ENCODE measurements at regions not wholly inside any gene's neighbourhood (a gene's known extent, or its start where the extent isn't known, plus 50 kb on each side); places are given as distances from the start of the nearest gene placed in this dataset.

DNA sequence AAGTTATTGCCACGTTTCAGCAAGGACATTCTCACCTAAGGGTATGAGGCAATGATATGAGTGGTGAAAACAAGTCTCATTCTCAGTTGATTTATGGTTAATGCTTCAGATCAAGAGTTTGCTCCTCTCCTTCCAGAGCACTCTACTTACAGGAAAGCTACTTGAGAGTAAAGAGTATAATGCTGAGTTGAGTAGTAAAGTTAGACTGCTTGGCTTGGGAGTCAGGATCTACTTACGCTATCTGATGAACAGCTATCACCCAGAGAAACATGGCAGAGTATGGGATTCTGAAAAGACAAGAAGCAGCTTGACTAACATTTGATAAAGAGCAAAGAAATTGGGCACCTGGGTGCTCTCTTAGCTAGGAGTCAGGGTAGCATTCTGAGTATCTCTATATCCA is 211.8 kb downstream of the GLUD2 start:
- Mint-ChIP-seq H3K27ac (no peak overlapping the region), H3K4me3 (no peak overlapping the region), H3K4me1 (ENCODE audit: low read depth) (no peaks in the 10 kb centered on the region), H3K9me3 (no peaks in the 10 kb centered on the region), H3K36me3 (ENCODE audit: low read depth) (no peaks in the 10 kb centered on the region), H3K27me3 (ENCODE audit: insufficient read depth) (no peaks in the 10 kb centered on the region)
- DNase-seq, result no peak
- TF ChIP-seq, protein P1, sequence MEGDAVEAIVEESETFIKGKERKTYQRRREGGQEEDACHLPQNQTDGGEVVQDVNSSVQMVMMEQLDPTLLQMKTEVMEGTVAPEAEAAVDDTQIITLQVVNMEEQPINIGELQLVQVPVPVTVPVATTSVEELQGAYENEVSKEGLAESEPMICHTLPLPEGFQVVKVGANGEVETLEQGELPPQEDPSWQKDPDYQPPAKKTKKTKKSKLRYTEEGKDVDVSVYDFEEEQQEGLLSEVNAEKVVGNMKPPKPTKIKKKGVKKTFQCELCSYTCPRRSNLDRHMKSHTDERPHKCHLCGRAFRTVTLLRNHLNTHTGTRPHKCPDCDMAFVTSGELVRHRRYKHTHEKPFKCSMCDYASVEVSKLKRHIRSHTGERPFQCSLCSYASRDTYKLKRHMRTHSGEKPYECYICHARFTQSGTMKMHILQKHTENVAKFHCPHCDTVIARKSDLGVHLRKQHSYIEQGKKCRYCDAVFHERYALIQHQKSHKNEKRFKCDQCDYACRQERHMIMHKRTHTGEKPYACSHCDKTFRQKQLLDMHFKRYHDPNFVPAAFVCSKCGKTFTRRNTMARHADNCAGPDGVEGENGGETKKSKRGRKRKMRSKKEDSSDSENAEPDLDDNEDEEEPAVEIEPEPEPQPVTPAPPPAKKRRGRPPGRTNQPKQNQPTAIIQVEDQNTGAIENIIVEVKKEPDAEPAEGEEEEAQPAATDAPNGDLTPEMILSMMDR (IDR thresholded peaks at IDR 0.05), result no peak

DNA sequence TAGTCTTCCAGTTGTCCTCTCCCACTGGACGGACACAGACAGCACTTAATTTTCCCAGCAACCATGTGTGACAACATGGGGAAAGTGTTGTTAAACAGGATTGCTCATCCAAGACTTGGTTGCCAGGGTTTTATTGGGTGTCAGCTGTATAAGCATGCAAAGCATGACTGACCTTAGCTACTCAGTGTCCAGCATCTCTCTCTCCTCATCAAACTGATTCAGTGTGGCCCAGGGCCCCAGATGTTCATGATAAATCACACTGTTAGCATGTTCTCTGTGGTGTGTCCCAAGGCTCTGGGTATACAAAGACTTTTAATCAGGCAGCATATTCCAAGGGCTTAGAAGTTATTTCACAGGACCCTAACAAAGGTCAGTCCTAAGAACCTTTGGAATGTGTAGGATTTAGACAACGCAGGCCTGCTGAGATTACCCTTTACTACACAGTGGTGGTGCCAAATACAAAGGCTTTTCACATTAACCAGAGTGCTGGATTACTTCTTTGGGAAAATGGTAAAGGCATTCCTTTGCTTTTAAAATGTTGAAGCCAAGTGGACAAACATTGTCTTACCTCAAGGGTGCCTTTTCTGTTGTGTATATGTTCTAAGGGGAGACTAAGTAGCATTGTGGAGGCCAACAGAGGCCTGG is 213.3 kb downstream of the GLUD2 start:
- no peak for DNase-seq
- Mint-ChIP-seq H3K4me3 (no peak overlapping the region), H3K9me3 (no peaks in the 10 kb centered on the region), H3K4me1 (ENCODE audit: low read depth) (no peaks in the 10 kb centered on the region), H3K36me3 (ENCODE audit: low read depth) (no peaks in the 10 kb centered on the region), H3K27me3 (ENCODE audit: insufficient read depth) (no peaks in the 10 kb centered on the region), H3K27ac (no peak overlapping the region)
- TF ChIP-seq, protein P1 (IDR thresholded peaks at IDR 0.05), result no peak

DNA sequence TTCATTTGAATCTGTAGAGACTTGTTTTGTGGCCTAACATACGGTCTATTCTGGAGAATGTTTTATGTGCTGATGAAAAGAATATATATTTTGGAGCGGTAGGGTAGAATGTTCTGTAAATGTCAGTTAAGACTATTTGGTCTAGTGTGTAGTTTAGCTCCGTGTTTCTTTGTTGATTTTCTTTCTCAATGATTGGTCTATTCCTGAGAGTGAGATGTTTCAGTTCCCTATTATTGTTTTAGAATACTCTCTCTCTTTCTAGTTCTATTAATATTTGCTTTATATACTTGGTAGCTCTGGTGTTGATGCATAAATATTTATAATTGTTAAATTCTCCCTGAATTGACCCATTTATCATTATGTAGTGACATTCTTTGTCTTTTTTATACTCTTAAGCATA is 236.5 kb downstream of the GLUD2 start:
- Mint-ChIP-seq H3K27ac (no peak overlapping the region), H3K4me1 (ENCODE audit: low read depth) (no peaks in the 10 kb centered on the region), H3K36me3 (ENCODE audit: low read depth) (no peaks in the 10 kb centered on the region), H3K27me3 (ENCODE audit: insufficient read depth) (no peaks in the 10 kb centered on the region), H3K9me3 (peaks cover 9% of the 10 kb centered on the region), H3K4me3 (no peak overlapping the region)
- DNase-seq, result no peak
- TF ChIP-seq, protein P1 (IDR thresholded peaks at IDR 0.05), result no peak

DNA sequence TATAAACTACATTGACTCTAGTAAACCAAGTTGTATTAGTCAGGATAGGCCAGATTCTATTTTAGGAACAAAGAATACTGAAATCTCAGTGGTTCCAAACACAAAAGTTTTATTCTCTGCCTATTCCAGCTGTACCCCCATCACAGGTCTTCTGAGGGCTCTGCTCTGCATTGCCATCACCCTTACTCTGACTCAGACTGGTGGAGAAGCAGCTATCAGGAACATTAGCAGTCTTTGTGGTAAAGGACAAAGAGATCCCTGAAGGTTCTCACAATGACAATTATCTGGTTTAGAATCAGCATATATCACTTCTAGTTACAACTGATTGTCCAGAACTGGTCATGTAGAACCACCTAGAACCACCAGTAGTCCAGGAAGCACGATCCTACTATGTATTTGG is 251.1 kb downstream of the GLUD2 start:
- no peaks in the 10 kb centered on the region for H3K9me3 Mint-ChIP-seq
- no peak overlapping the region for H3K27ac Mint-ChIP-seq
- H3K4me3 Mint-ChIP-seq, result no peak overlapping the region
- H3K36me3 Mint-ChIP-seq (ENCODE audit: low read depth), result no peaks in the 10 kb centered on the region
- DNase-seq, result no peak
- TF ChIP-seq, protein P1 (IDR thresholded peaks at IDR 0.05), result no peak
- H3K4me1 Mint-ChIP-seq (ENCODE audit: low read depth), result no peaks in the 10 kb centered on the region
- 0 out of 2 replicates have a peak, but pooled peaks cover 2% of the 10 kb centered on the region for H3K27me3 Mint-ChIP-seq (ENCODE audit: insufficient read depth)

DNA sequence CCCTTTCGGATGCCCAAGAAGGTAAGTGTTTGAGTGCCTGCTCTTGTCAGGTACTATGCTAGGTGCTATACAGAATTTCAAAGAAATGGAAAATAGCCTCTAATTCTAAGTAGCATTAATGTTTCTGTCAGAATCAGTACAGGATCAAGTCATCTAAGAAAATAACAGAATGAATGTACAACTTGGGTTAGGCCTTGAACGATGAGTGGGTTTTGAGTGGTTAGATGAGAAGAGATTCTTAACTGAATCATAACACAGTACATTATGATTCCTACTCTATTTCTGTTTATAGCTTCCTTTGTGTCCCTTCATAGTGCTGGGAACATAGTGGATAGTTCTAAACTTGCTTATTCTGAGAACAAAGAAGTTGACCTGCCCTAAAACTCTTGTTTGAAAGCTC is 253.9 kb downstream of the GLUD2 start:
- Mint-ChIP-seq H3K27ac (no peak overlapping the region), H3K36me3 (ENCODE audit: low read depth) (no peaks in the 10 kb centered on the region), H3K27me3 (ENCODE audit: insufficient read depth) (no peaks in the 10 kb centered on the region), H3K9me3 (no peaks in the 10 kb centered on the region), H3K4me1 (ENCODE audit: low read depth) (no peaks in the 10 kb centered on the region), H3K4me3 (no peak overlapping the region)
- no peak for DNase-seq
- TF ChIP-seq, protein P1 (IDR thresholded peaks at IDR 0.05), result no peak

DNA sequence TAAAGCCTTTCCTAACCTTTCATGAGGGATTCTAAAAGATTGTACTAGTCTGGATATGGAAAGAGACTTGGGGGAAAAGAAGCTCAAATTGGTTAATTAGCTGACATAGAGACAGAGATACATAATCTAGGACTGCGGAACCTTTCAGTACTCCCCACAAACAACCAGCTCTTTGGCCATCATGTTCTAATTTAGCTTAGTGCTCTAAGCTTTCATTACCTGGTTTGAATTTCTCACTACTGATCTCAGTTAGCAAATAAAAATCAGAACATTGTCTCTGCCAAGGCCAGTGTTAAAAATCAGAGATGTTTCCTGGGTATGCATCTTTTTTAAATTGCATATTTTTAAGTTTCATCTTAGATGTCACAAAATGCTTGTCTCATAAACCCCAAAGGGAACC is 254.4 kb downstream of the GLUD2 start:
- Mint-ChIP-seq H3K36me3 (ENCODE audit: low read depth) (no peaks in the 10 kb centered on the region), H3K9me3 (no peaks in the 10 kb centered on the region), H3K4me1 (ENCODE audit: low read depth) (no peaks in the 10 kb centered on the region), H3K27me3 (ENCODE audit: insufficient read depth) (no peaks in the 10 kb centered on the region), H3K4me3 (no peak overlapping the region), H3K27ac (no peak overlapping the region)
- TF ChIP-seq, protein P1 (IDR thresholded peaks at IDR 0.05), result no peak
- no peak for DNase-seq
